Adrenal gland (tissue), 9 donors: ENCODE measurements at regions not wholly inside any gene's neighbourhood (a gene's known extent, or its start where the extent isn't known, plus 50 kb on each side); places are given as distances from the start of the nearest gene placed in this dataset.

Experiments
- DNase-seq, 7 donors: peaks; one replicate each; pipeline ENCODE4 v3.0.0-alpha.2; 2019 to 2020
- H3K27ac ChIP-seq, 5 donors: fragments of 200-600 bp; sonication (generic) in 4 of 5; 1 replicate in 3 of 5; 2 replicates in 2 of 5; pipeline versions ENCODE4 v1.5.1 to v1.8.0; 2016 to 2020; ENCODE audit warnings: mild to moderate bottlenecking in 1 of 5
- H3K27me3 ChIP-seq: fragments of 200-600 bp; 2 replicates; pipeline ENCODE4 v1.8.0; 2021
- H3K36me3 ChIP-seq, 2 donors: fragments of 200-600 bp; replicated peaks in 1 of 2; 1 replicate in 1 of 2; 2 replicates in 1 of 2; pipeline versions ENCODE4 v1.5.1 to v1.8.0; 2018 to 2022
- H3K4me1 ChIP-seq, 2 donors: fragments of 200-600 bp; replicated peaks in 1 of 2; 1 replicate in 1 of 2; 2 replicates in 1 of 2; pipeline versions ENCODE4 v1.5.1 to v1.8.0; 2018 to 2021
- H3K4me3 ChIP-seq, 4 donors: fragments of 200-600 bp; sonication (generic) in 3 of 4; one replicate each; pipeline ENCODE4 v1.5.1; 2016 to 2018
- H3K9me3 ChIP-seq, 3 donors: fragments of 200-600 bp; sonication (generic) in 1 of 3; replicated peaks in 1 of 3; 1 replicate in 2 of 3; 2 replicates in 1 of 3; pipeline versions ENCODE4 v1.5.1 to v1.8.0; 2016 to 2021
- CTCF ChIP-seq, 6 experiments: fragments of 450-650 bp in 4 of 6; fragments of 200-600 bp in 2 of 6; sonication (generic) in 1 of 6; IDR thresholded peaks; 1 replicate in 5 of 6; 2 replicates in 1 of 6; pipeline versions ENCODE4 v1.5.1 to v1.8.0; 2016 to 2021; ENCODE audit warnings: antibody characterized with exemption in 6 of 6, mild to moderate bottlenecking in 2 of 6, moderate library complexity in 1 of 6
- POLR2A ChIP-seq, 2 donors: fragments of 450-650 bp; IDR thresholded peaks; one replicate each; pipeline ENCODE4 v1.6.1; 2017; ENCODE audit warnings: antibody characterized with exemption in 2 of 2, mild to moderate bottlenecking in 2 of 2, moderate library complexity in 1 of 2
- WGBS, 4 donors: extraction: QIAGEN DNeasy Blood & Tissue Kit in 2 of 4; methylation state at CpG; one replicate each; pipeline versions ENCODE4 v1.1.5 to v1.1.7; 2013 to 2017; 5-methylcytosine and 5-hydroxymethylcytosine counted together
- intact Hi-C, 2 donors: fragments of 100-400 bp; cut with DNase I; formaldehyde crosslinking; loops; one replicate each; pipeline versions ENCODE4 v1.14.1 to v1.15.0; 2022 to 2023
- donor health status: healthy with polysubstance abuse.
- donor health status: Bipolar disorder and iron deficiency.
- donor health status: DM: yes; HTN: yes; CAD: no.
- donor health status: DM: no; HTN: no; CAD: no.
- donor health status: DM: no; HTN: no; CAD: no.

- DNase-seq: no peak
- 48 to 56% (median 49%) methylated on average over 34 of the region's 34 CpGs for whole genome bisulfite sequencing, 4 donors
- Histone ChIP-seq H3K4me3 (no peak overlapping the region), H3K27me3 (peaks cover 17% of the 10 kb centered on the region), H3K4me1 (no peaks in the 10 kb centered on the region), H3K9me3 (no peaks in the 10 kb centered on the region), H3K27ac (no peak overlapping the region), H3K36me3 (no peaks in the 10 kb centered on the region)
- TF ChIP-seq CTCF (IDR thresholded peaks at IDR 0.05) (no peak), POLR2A (IDR thresholded peaks at IDR 0.05) (no peak)
- intact Hi-C loops: no loop called here
Observed at GRCh38 chr12:130017591-130018449, 114.0 kb upstream of the TMEM132D start.

DNA sequence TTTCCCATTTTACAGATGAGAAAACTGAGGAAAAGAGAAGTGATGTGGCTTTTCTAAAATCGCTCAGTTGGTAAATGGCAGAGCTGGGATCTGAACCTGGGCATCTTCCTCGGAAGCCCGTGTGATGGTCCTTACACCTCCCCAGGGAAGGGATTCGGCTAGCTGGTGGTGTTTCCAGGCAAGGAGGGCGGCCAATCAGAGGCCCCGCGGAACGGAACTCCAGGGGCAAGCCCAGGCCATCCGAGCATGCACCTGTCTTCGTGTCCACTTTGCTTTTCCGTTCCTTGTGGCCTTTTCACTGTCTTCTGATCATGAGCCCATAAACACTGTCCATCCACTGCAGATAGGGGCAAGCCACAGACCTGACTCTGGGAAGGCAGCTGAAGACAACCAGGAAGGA, 114.8 kb upstream of the TMEM132D start:
- Histone ChIP-seq H3K9me3 (no peaks in the 10 kb centered on the region), H3K27me3 (peaks cover 13% of the 10 kb centered on the region), H3K27ac (no peak overlapping the region), H3K4me1 (no peaks in the 10 kb centered on the region), H3K36me3 (no peaks in the 10 kb centered on the region), H3K4me3 (no peak overlapping the region)
- DNase-seq: no peak
- no peak for TF ChIP-seq CTCF (IDR thresholded peaks at IDR 0.05)
- TF ChIP-seq POLR2A (IDR thresholded peaks at IDR 0.05): no peak
- 83 to 89% (median 85%) methylated on average over 11 of the region's 11 CpGs for WGBS, 4 donors
- intact Hi-C loops: no loop called here

GRCh38 chr12:130026608-130027176, 122.9 kb upstream of the TMEM132D start:
- Histone ChIP-seq H3K4me1 (no peaks in the 10 kb centered on the region), H3K27me3 (no peaks in the 10 kb centered on the region), H3K9me3 (no peaks in the 10 kb centered on the region), H3K4me3 (no peak overlapping the region), H3K27ac (no peak overlapping the region), H3K36me3 (no peaks in the 10 kb centered on the region)
- intact Hi-C loops: no loop called here
- 53 to 58% (median 55%) methylated on average over 15 of the region's 15 CpGs for WGBS, 4 donors
- peak in 5 of 6 experiments; percentile 15 to 52 (median 33) for TF ChIP-seq CTCF (IDR thresholded peaks at IDR 0.05)
- no peak for TF ChIP-seq POLR2A (IDR thresholded peaks at IDR 0.05)
- DNase-seq: peak in 4 of 7 donors; percentile 30 to 52 (median 40)

DNA sequence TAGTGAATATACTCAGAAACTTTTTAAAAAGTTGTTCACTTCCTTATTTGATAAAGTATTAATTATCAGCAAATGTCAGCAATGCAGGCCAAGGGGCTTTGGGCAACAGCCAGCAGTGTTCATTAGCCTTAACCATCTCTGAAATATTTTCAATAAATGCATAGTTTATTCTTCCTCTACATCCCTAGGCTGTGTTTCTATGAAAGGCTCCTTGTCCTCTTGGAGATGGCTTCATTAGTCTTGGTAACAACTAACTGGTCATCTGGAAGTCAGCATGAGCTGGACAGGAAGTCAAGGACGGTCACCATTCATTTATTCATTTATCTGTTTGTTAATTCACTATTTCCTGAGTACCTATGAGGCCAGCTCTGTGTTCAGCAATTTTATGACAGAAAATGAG, 124.0 kb upstream of the TMEM132D start:
- intact Hi-C loops: no loop called here
- 23 to 50% (median 41%) methylated on average over 1 of the region's 1 CpG for WGBS, 4 donors
- no peaks in the 10 kb centered on the region for H3K27me3 ChIP-seq
- no peak overlapping the region for H3K27ac ChIP-seq
- H3K9me3 ChIP-seq: no peaks in the 10 kb centered on the region
- H3K36me3 ChIP-seq: no peaks in the 10 kb centered on the region
- no peak for DNase-seq
- no peaks in the 10 kb centered on the region for H3K4me1 ChIP-seq
- no peak overlapping the region for H3K4me3 ChIP-seq
- TF ChIP-seq CTCF (IDR thresholded peaks at IDR 0.05): no peak
- no peak for TF ChIP-seq POLR2A (IDR thresholded peaks at IDR 0.05)
